ENCODE measurements at regions not wholly inside any gene's neighbourhood (a gene's known extent, or its start where the extent isn't known, plus 50 kb on each side); places are given as distances from the start of the nearest gene placed in this dataset.

GRCh38 chr2:19454125-19454524, 95.7 kb upstream of the OSR1 start:
- no peak for ATAC-seq (ENCODE audit: insufficient number of reproducible peaks, low FRiP score, low read depth)
- DNase-seq (ENCODE audit: low spot score) = no peak
- no peak for TF ChIP-seq CTCF (IDR thresholded peaks at IDR 0.05)
- Histone ChIP-seq H3K36me3 (no peaks in the 10 kb centered on the region), H3K27me3 (replicated peaks; ENCODE audit: insufficient read depth) (no peaks in the 10 kb centered on the region), H3K9me3 (peaks cover 11% of the 10 kb centered on the region), H3K4me3 (no peak overlapping the region), H3K4me1 (ENCODE audit: control insufficient read depth in 1 of 2, low read depth in 2 of 2) (peaks cover 0 to 18% of the 10 kb centered on the region in 2 donors), H3K27ac (no peak overlapping the region)

- no peak for TF ChIP-seq CTCF (IDR thresholded peaks at IDR 0.05)
- peaks cover 0 to 9% of the 10 kb centered on the region in 2 donors for H3K4me1 ChIP-seq (ENCODE audit: control insufficient read depth in 1 of 2, low read depth in 2 of 2)
- H3K27ac ChIP-seq = no peak overlapping the region
- no peak overlapping the region for H3K4me3 ChIP-seq
- no peaks in the 10 kb centered on the region for H3K27me3 ChIP-seq (replicated peaks; ENCODE audit: insufficient read depth)
- no peaks in the 10 kb centered on the region for H3K36me3 ChIP-seq
- H3K9me3 ChIP-seq = no peaks in the 10 kb centered on the region
- no peak for DNase-seq (ENCODE audit: low spot score)
- no peak for ATAC-seq (ENCODE audit: insufficient number of reproducible peaks, low FRiP score, low read depth)
Measured at GRCh38 chr2:19442731-19443130, 84.3 kb upstream of the OSR1 start.

GRCh38 chr2:19439081-19439480, 80.7 kb upstream of the OSR1 start:
- H3K27ac ChIP-seq = no peak overlapping the region
- DNase-seq (ENCODE audit: low spot score) (no peak), ATAC-seq (ENCODE audit: insufficient number of reproducible peaks, low FRiP score, low read depth) (no peak)
- H3K27me3 ChIP-seq (replicated peaks; ENCODE audit: insufficient read depth) = no peaks in the 10 kb centered on the region
- no peaks in the 10 kb centered on the region for H3K9me3 ChIP-seq
- H3K36me3 ChIP-seq = no peaks in the 10 kb centered on the region
- no peak for TF ChIP-seq CTCF (IDR thresholded peaks at IDR 0.05)
- no peak overlapping the region for H3K4me3 ChIP-seq
- peaks cover 0 to 9% of the 10 kb centered on the region in 2 donors for H3K4me1 ChIP-seq (ENCODE audit: control insufficient read depth in 1 of 2, low read depth in 2 of 2)

- Histone ChIP-seq H3K36me3 (no peaks in the 10 kb centered on the region), H3K27ac (no peak overlapping the region), H3K4me3 (no peak overlapping the region), H3K27me3 (replicated peaks; ENCODE audit: insufficient read depth) (no peaks in the 10 kb centered on the region), H3K4me1 (ENCODE audit: control insufficient read depth in 1 of 2, low read depth in 2 of 2) (peaks cover 0 to 9% of the 10 kb centered on the region in 2 donors), H3K9me3 (no peaks in the 10 kb centered on the region)
- DNase-seq (ENCODE audit: low spot score) (no peak), ATAC-seq (ENCODE audit: insufficient number of reproducible peaks, low FRiP score, low read depth) (no peak)
- TF ChIP-seq CTCF (IDR thresholded peaks at IDR 0.05) = no peak
Measured at GRCh38 chr2:19435815-19436214, 77.4 kb upstream of the OSR1 start.

GRCh38 chr2:19434413-19434812, 76.0 kb upstream of the OSR1 start:
- DNase-seq (ENCODE audit: low spot score) = no peak
- H3K27ac ChIP-seq = no peak overlapping the region
- H3K4me1 ChIP-seq (ENCODE audit: control insufficient read depth in 1 of 2, low read depth in 2 of 2) = peaks cover 0 to 9% of the 10 kb centered on the region in 2 donors
- H3K36me3 ChIP-seq = no peaks in the 10 kb centered on the region
- TF ChIP-seq CTCF (IDR thresholded peaks at IDR 0.05) = no peak
- no peaks in the 10 kb centered on the region for H3K27me3 ChIP-seq (replicated peaks; ENCODE audit: insufficient read depth)
- no peaks in the 10 kb centered on the region for H3K9me3 ChIP-seq
- no peak for ATAC-seq (ENCODE audit: insufficient number of reproducible peaks, low FRiP score, low read depth)
- H3K4me3 ChIP-seq = no peak overlapping the region

Measured in thoracic aorta (tissue), 2 donors.